ENCODE measurements at regions not wholly inside any gene's neighbourhood (a gene's known extent, or its start where the extent isn't known, plus 50 kb on each side); places are given as distances from the start of the nearest gene placed in this dataset.

- no peak overlapping the region for H3K4me3 ChIP-seq (ENCODE audit: low read length)
- no peak for TF ChIP-seq ZNF274 (IDR thresholded peaks at IDR 0.05; ENCODE audit: low read depth, low read length)
These were observed 450.6 kb upstream of the SORCS1 start for GRCh38 chr10:107614939-107615685.

GRCh38 chr10:107611115-107611514, 446.6 kb upstream of the SORCS1 start:
- no peak for TF ChIP-seq ZNF274 (IDR thresholded peaks at IDR 0.05; ENCODE audit: low read depth, low read length)
- H3K4me3 ChIP-seq (ENCODE audit: low read length) = no peak overlapping the region

GRCh38 chr10:107589081-107589480, 424.6 kb upstream of the SORCS1 start:
- H3K4me3 ChIP-seq (ENCODE audit: low read length) = no peak overlapping the region
- TF ChIP-seq ZNF274 (IDR thresholded peaks at IDR 0.05; ENCODE audit: low read depth, low read length) = no peak

- no peak overlapping the region for H3K4me3 ChIP-seq (ENCODE audit: low read length)
- TF ChIP-seq ZNF274 (IDR thresholded peaks at IDR 0.05; ENCODE audit: low read depth, low read length) = no peak
These were observed 421.1 kb upstream of the SORCS1 start for GRCh38 chr10:107585630-107586029.

- H3K4me3 ChIP-seq (ENCODE audit: low read length) = no peak overlapping the region
- no peak for TF ChIP-seq ZNF274 (IDR thresholded peaks at IDR 0.05; ENCODE audit: low read depth, low read length)
These were observed 419.5 kb upstream of the SORCS1 start for GRCh38 chr10:107583974-107584373.

GRCh38 chr10:107579970-107580369, 415.5 kb upstream of the SORCS1 start:
- H3K4me3 ChIP-seq (ENCODE audit: low read length) = no peak overlapping the region
- TF ChIP-seq ZNF274 (IDR thresholded peaks at IDR 0.05; ENCODE audit: low read depth, low read length) = no peak

- H3K4me3 ChIP-seq (ENCODE audit: low read length) = no peak overlapping the region
These were observed 412.7 kb upstream of the SORCS1 start for GRCh38 chr10:107577221-107577620.

GRCh38 chr10:107576746-107577145, 412.2 kb upstream of the SORCS1 start:
- no peak overlapping the region for H3K4me3 ChIP-seq (ENCODE audit: low read length)
- TF ChIP-seq ZNF274 (IDR thresholded peaks at IDR 0.05; ENCODE audit: low read depth, low read length) = no peak

More at GRCh38 chr10:107577221-107577620, 412.7 kb upstream of the SORCS1 start:
- no peak for TF ChIP-seq ZNF274 (IDR thresholded peaks at IDR 0.05; ENCODE audit: low read depth, low read length)

GRCh38 chr10:107565014-107565413, 400.5 kb upstream of the SORCS1 start:
- TF ChIP-seq ZNF274 (IDR thresholded peaks at IDR 0.05; ENCODE audit: low read depth, low read length) = no peak
- H3K4me3 ChIP-seq (ENCODE audit: low read length) = no peak overlapping the region

- H3K4me3 ChIP-seq (ENCODE audit: low read length) = no peak overlapping the region
- no peak for TF ChIP-seq ZNF274 (IDR thresholded peaks at IDR 0.05; ENCODE audit: low read depth, low read length)
These were observed 396.7 kb upstream of the SORCS1 start for GRCh38 chr10:107561136-107561650.

GRCh38 chr10:107557916-107558315, 393.4 kb upstream of the SORCS1 start:
- H3K4me3 ChIP-seq (ENCODE audit: low read length) = no peak overlapping the region
- no peak for TF ChIP-seq ZNF274 (IDR thresholded peaks at IDR 0.05; ENCODE audit: low read depth, low read length)

- TF ChIP-seq ZNF274 (IDR thresholded peaks at IDR 0.05; ENCODE audit: low read depth, low read length) = no peak
- no peak overlapping the region for H3K4me3 ChIP-seq (ENCODE audit: low read length)
These were observed 389.8 kb upstream of the SORCS1 start for GRCh38 chr10:107554333-107554732.

GRCh38 chr10:107553470-107553869, 389.0 kb upstream of the SORCS1 start:
- H3K4me3 ChIP-seq (ENCODE audit: low read length) = no peak overlapping the region
- no peak for TF ChIP-seq ZNF274 (IDR thresholded peaks at IDR 0.05; ENCODE audit: low read depth, low read length)

- no peak for TF ChIP-seq ZNF274 (IDR thresholded peaks at IDR 0.05; ENCODE audit: low read depth, low read length)
- H3K4me3 ChIP-seq (ENCODE audit: low read length) = no peak overlapping the region
These were observed 388.5 kb upstream of the SORCS1 start for GRCh38 chr10:107552963-107553362.

GRCh38 chr10:107548301-107548700, 383.8 kb upstream of the SORCS1 start:
- no peak overlapping the region for H3K4me3 ChIP-seq (ENCODE audit: low read length)
- TF ChIP-seq ZNF274 (IDR thresholded peaks at IDR 0.05; ENCODE audit: low read depth, low read length) = no peak

GRCh38 chr10:107546986-107547385, 382.5 kb upstream of the SORCS1 start:
- no peak for TF ChIP-seq ZNF274 (IDR thresholded peaks at IDR 0.05; ENCODE audit: low read depth, low read length)
- no peak overlapping the region for H3K4me3 ChIP-seq (ENCODE audit: low read length)

Data from GM08714 (cell line).